Stimulated activated CD4-positive, alpha-beta T cell treated with anti-CD3 and anti-CD28 coated beads, Interleukin-2, amount 100 ng/mL, for 4 hours (primary cell): ENCODE measurements at regions not wholly inside any gene's neighbourhood (a gene's known extent, or its start where the extent isn't known, plus 50 kb on each side); places are given as distances from the start of the nearest gene placed in this dataset.
"Not testable (repeated sequence)": the region's sequence is repeated elsewhere in the genome, so short reads cannot be mapped to it uniquely, and the experiment has no call there.

Source experiments
- DNase-seq: peaks from one replicate; pipeline ENCODE4 v3.0.0-alpha.2; 2020; ENCODE audit warnings: low read depth

GRCh38 chr9:78967596-78968217, 604.1 kb upstream of the TLE4 start:
- no peak for DNase-seq

GRCh38 chr9:78970375-78970774, 601.4 kb upstream of the TLE4 start:
- DNase-seq, result no peak

- DNase-seq, result no peak
Measured at GRCh38 chr9:78971540-78971939, 600.2 kb upstream of the TLE4 start.

- no peak for DNase-seq
Measured at GRCh38 chr9:78972303-78972999, 599.3 kb upstream of the TLE4 start.

GRCh38 chr9:78973907-78974306, 597.9 kb upstream of the TLE4 start:
- no peak for DNase-seq

- DNase-seq, result no peak
Measured at GRCh38 chr9:78982849-78983248, 588.9 kb upstream of the TLE4 start.

GRCh38 chr9:78985084-78985738, 586.6 kb upstream of the TLE4 start:
- DNase-seq, result no peak

GRCh38 chr9:78986446-78986845, 585.3 kb upstream of the TLE4 start:
- DNase-seq, result no peak

- DNase-seq, result no peak
Measured at GRCh38 chr9:78989031-78989658, 582.6 kb upstream of the TLE4 start.

- no peak for DNase-seq
Measured at GRCh38 chr9:78994471-78994870, 577.3 kb upstream of the TLE4 start.

- DNase-seq, result not testable (repeated sequence)
Measured at GRCh38 chr9:78994974-78995373, 576.8 kb upstream of the TLE4 start.

GRCh38 chr9:78997296-78997695, 574.5 kb upstream of the TLE4 start:
- no peak for DNase-seq

- no peak for DNase-seq
Measured at GRCh38 chr9:79000230-79001002, 571.3 kb upstream of the TLE4 start.

GRCh38 chr9:79001012-79001411, 570.8 kb upstream of the TLE4 start:
- no peak for DNase-seq

GRCh38 chr9:79003514-79003913, 568.3 kb upstream of the TLE4 start:
- DNase-seq, result no peak

- no peak for DNase-seq
Measured at GRCh38 chr9:79004032-79004431, 567.7 kb upstream of the TLE4 start.

GRCh38 chr9:79006546-79006945, 565.2 kb upstream of the TLE4 start:
- DNase-seq, result no peak

- no peak for DNase-seq
Measured at GRCh38 chr9:79007701-79008483, 563.9 kb upstream of the TLE4 start.

- DNase-seq, result no peak
Measured at GRCh38 chr9:79008916-79009315, 562.8 kb upstream of the TLE4 start.

- DNase-seq, result no peak
Measured at GRCh38 chr9:79011461-79011860, 560.3 kb upstream of the TLE4 start.

- no peak for DNase-seq
Measured at GRCh38 chr9:79012561-79012960, 559.2 kb upstream of the TLE4 start.
